Spleen (tissue), 11 donors: ENCODE measurements at regions not wholly inside any gene's neighbourhood (a gene's known extent, or its start where the extent isn't known, plus 50 kb on each side); places are given as distances from the start of the nearest gene placed in this dataset.
"Not testable (repeated sequence)": the region's sequence is repeated elsewhere in the genome, so short reads cannot be mapped to it uniquely, and the experiment has no call there.

Experiments
- DNase-seq: peaks from one replicate; pipeline ENCODE4 v3.0.0-alpha.2; 2020
- H3K27ac ChIP-seq, 8 donors: fragments of 200-600 bp; sonication (generic) in 7 of 8; 1 replicate in 4 of 8; 2 replicates in 4 of 8; pipeline versions ENCODE4 v1.5.0 to v1.8.0; 2016 to 2021; ENCODE audit warnings: inconsistent platforms in 4 of 8, mild to moderate bottlenecking in 4 of 8, moderate library complexity in 1 of 8
- H3K27me3 ChIP-seq, 7 donors: fragments of 200-600 bp; sonication (generic) in 6 of 7; replicated peaks in 1 of 7; 1 replicate in 4 of 7; 2 replicates in 3 of 7; pipeline versions ENCODE4 v1.5.0 to v1.8.0; 2016 to 2021; ENCODE audit warnings: inconsistent platforms in 3 of 7, mild to moderate bottlenecking in 1 of 7
- H3K36me3 ChIP-seq, 6 donors: fragments of 200-600 bp; sonication (generic) in 5 of 6; 1 replicate in 4 of 6; 2 replicates in 2 of 6; pipeline versions ENCODE4 v1.5.0 to v1.8.0; 2016 to 2021; ENCODE audit warnings: inconsistent platforms in 2 of 6
- H3K4me1 ChIP-seq, 6 donors: fragments of 200-600 bp; sonication (generic) in 5 of 6; 1 replicate in 3 of 6; 2 replicates in 3 of 6; pipeline versions ENCODE4 v1.5.0 to v1.8.0; 2016 to 2021; ENCODE audit warnings: inconsistent platforms in 3 of 6
- H3K4me3 ChIP-seq, 8 donors: fragments of 200-600 bp; sonication (generic) in 7 of 8; 1 replicate in 4 of 8; 2 replicates in 4 of 8; pipeline versions ENCODE4 v1.5.0 to v1.8.0; 2016 to 2021; ENCODE audit warnings: inconsistent platforms in 4 of 8, mild to moderate bottlenecking in 4 of 8, moderate library complexity in 2 of 8
- H3K9me3 ChIP-seq, 8 donors: fragments of 200-600 bp; sonication (generic) in 7 of 8; 1 replicate in 4 of 8; 2 replicates in 4 of 8; pipeline versions ENCODE4 v1.5.0 to v1.8.0; 2016 to 2021; ENCODE audit warnings: inconsistent platforms in 4 of 8
- CTCF ChIP-seq, 11 experiments: fragments of 200-600 bp in 7 of 11; fragments of 450-650 bp in 4 of 11; sonication (generic) in 4 of 11; IDR thresholded peaks in 8 of 11; conservative IDR thresholded peaks in 3 of 11; 1 replicate in 7 of 11; 2 replicates in 4 of 11; pipeline versions ENCODE4 v1.4.0 to v1.8.0; 2016 to 2021; ENCODE audit warnings: antibody characterized with exemption in 11 of 11, inconsistent platforms in 4 of 11, mild to moderate bottlenecking in 1 of 11
- POLR2A ChIP-seq, 3 donors: fragments of 450-650 bp; IDR thresholded peaks; one replicate each; pipeline ENCODE4 v1.5.1; 2017; ENCODE audit warnings: antibody characterized with exemption in 3 of 3, mild to moderate bottlenecking in 1 of 3
- POLR2AphosphoS5 ChIP-seq, 3 donors: sonication (generic); formaldehyde crosslinking; IDR thresholded peaks; one replicate each; pipeline ENCODE4 v1.5.1; 2017; ENCODE audit warnings: antibody characterized with exemption in 3 of 3
- WGBS, 5 donors: extraction: QIAGEN DNeasy Blood & Tissue Kit in 3 of 5; methylation state at CpG; one replicate each; pipeline versions ENCODE4 v1.1.5 to v1.1.7; 2013 to 2018; 5-methylcytosine and 5-hydroxymethylcytosine counted together
- intact Hi-C: fragments of 100-400 bp; cut with DNase I; formaldehyde crosslinking; loops from one replicate; pipeline ENCODE4 v1.15.0; 2023; ENCODE audit warnings: low total_unique reads
- donor health status: healthy with polysubstance abuse.
- donor health status: DM: no; HTN: no; CAD: no; lungs with moderate emphysema.
- donor health status: DM: no; HTN: no; CAD: no.
- donor health status: Bipolar disorder and iron deficiency.
- donor health status: healthy.
- donor health status: DM: no; HTN: no; CAD: no.
- donor health status: DM: yes; HTN: yes; CAD: no.

- Histone ChIP-seq H3K36me3 (no peaks in the 10 kb centered on the region), H3K9me3 (peaks cover 0 to 13% (median 3%) of the 10 kb centered on the region in 8 donors), H3K4me3 (no peak overlapping the region), H3K27ac (no peak overlapping the region), H3K4me1 (no peaks in the 10 kb centered on the region), H3K27me3 (no peaks in the 10 kb centered on the region)
- peak; percentile 54 for DNase-seq
- intact Hi-C loops: no loop called here
- WGBS, 5 donors: 58 to 73% (median 64%) methylated on average over 3 of the region's 3 CpGs
- no peak for TF ChIP-seq POLR2AphosphoS5 (IDR thresholded peaks at IDR 0.05)
- TF ChIP-seq POLR2A (IDR thresholded peaks at IDR 0.05): no peak
- no peak for TF ChIP-seq CTCF (IDR thresholded peaks at IDR 0.05 in 8 of 11, conservative IDR thresholded peaks at IDR 0.05 in 3 of 11)
Observed at GRCh38 chr20:30630761-30631160, 626.7 kb upstream of the DEFB115 start.

GRCh38 chr20:30631261-30631789, 626.1 kb upstream of the DEFB115 start:
- H3K36me3 ChIP-seq, H3K4me1 ChIP-seq, H3K27ac ChIP-seq, H3K27me3 ChIP-seq, intact Hi-C loops, H3K4me3 ChIP-seq: not testable (repeated sequence)
- WGBS, 5 donors: 29 to 89% (median 65%) methylated on average over 2 to 4 of the region's 4 CpGs
- H3K9me3 ChIP-seq: peaks cover 0 to 13% (median 3%) of the 10 kb centered on the region in 8 donors
- DNase-seq: peak; percentile 59

- H3K27ac ChIP-seq, H3K4me3 ChIP-seq, DNase-seq, H3K36me3 ChIP-seq, H3K27me3 ChIP-seq, intact Hi-C loops, H3K4me1 ChIP-seq: not testable (repeated sequence)
- WGBS, 5 donors: 67 to 83% (median 70%) methylated on average over 1 of the region's 1 CpG
- peaks cover 0 to 13% (median 2%) of the 10 kb centered on the region in 8 donors for H3K9me3 ChIP-seq
Observed at GRCh38 chr20:30632773-30633172, 624.7 kb upstream of the DEFB115 start.

- Histone ChIP-seq H3K9me3 (peaks cover 0 to 10% (median 0%) of the 10 kb centered on the region in 8 donors), H3K4me1 (peaks cover 0 to 12% (median 0%) of the 10 kb centered on the region in 6 donors)
- DNase-seq, H3K36me3 ChIP-seq, H3K4me3 ChIP-seq, H3K27ac ChIP-seq, H3K27me3 ChIP-seq, intact Hi-C loops: not testable (repeated sequence)
- WGBS, 5 donors: 56 to 65% (median 61%) methylated on average over 4 of the region's 4 CpGs
Observed at GRCh38 chr20:30641522-30641921, 615.9 kb upstream of the DEFB115 start.

GRCh38 chr20:30660982-30661381, 596.5 kb upstream of the DEFB115 start:
- H3K36me3 ChIP-seq, H3K4me1 ChIP-seq, intact Hi-C loops, DNase-seq, H3K27ac ChIP-seq, H3K27me3 ChIP-seq, H3K4me3 ChIP-seq: not testable (repeated sequence)
- WGBS, 5 donors: 83 to 89% (median 87%) methylated on average over 4 of the region's 4 CpGs
- peaks cover 0 to 32% (median 10%) of the 10 kb centered on the region in 8 donors for H3K9me3 ChIP-seq

GRCh38 chr20:30668418-30668817, 589.0 kb upstream of the DEFB115 start:
- H3K27me3 ChIP-seq, H3K27ac ChIP-seq, DNase-seq, intact Hi-C loops, H3K4me1 ChIP-seq, H3K9me3 ChIP-seq, H3K36me3 ChIP-seq, H3K4me3 ChIP-seq: not testable (repeated sequence)
- 57 to 70% (median 64%) methylated on average over 2 of the region's 2 CpGs for WGBS, 5 donors

GRCh38 chr20:30669330-30670029, 588.0 kb upstream of the DEFB115 start:
- H3K36me3 ChIP-seq, H3K9me3 ChIP-seq, H3K4me3 ChIP-seq, H3K27me3 ChIP-seq, DNase-seq, intact Hi-C loops, H3K27ac ChIP-seq, H3K4me1 ChIP-seq: not testable (repeated sequence)

GRCh38 chr20:30671120-30671519, 586.3 kb upstream of the DEFB115 start:
- H3K9me3 ChIP-seq, H3K4me1 ChIP-seq, DNase-seq, intact Hi-C loops, H3K27ac ChIP-seq, H3K27me3 ChIP-seq, H3K36me3 ChIP-seq, H3K4me3 ChIP-seq: not testable (repeated sequence)
- 60 to 85% (median 73%) methylated on average over 5 of the region's 5 CpGs for WGBS, 5 donors

- intact Hi-C loops: not testable (repeated sequence)
- 52 to 63% (median 58%) methylated on average over 6 of the region's 6 CpGs for WGBS, 5 donors
Observed at GRCh38 chr20:30675988-30676564, 581.4 kb upstream of the DEFB115 start.

GRCh38 chr20:30682236-30682635, 575.2 kb upstream of the DEFB115 start:
- peak overlapping the region in 2 of 8 donors; percentile 33 to 67 for H3K27ac ChIP-seq
- H3K4me3 ChIP-seq, H3K36me3 ChIP-seq, H3K27me3 ChIP-seq, DNase-seq, H3K4me1 ChIP-seq, H3K9me3 ChIP-seq, intact Hi-C loops: not testable (repeated sequence)
- 76 to 86% (median 79%) methylated on average over 4 of the region's 4 CpGs for WGBS, 5 donors

More at GRCh38 chr20:30675988-30676564, 581.4 kb upstream of the DEFB115 start:
- DNase-seq, H3K9me3 ChIP-seq, H3K4me1 ChIP-seq, H3K4me3 ChIP-seq, H3K36me3 ChIP-seq, H3K27me3 ChIP-seq: not testable (repeated sequence)
- H3K27ac ChIP-seq: peak overlapping the region in 5 of 8 donors; percentile 21 to 54 (median 41)
